Uterus (tissue), 3 donors: ENCODE measurements at regions not wholly inside any gene's neighbourhood (a gene's known extent, or its start where the extent isn't known, plus 50 kb on each side); places are given as distances from the start of the nearest gene placed in this dataset.

ENCODE experiments used
- DNase-seq, 2 donors: peaks; one replicate each; pipeline ENCODE4 v3.0.0-alpha.2; 2019 to 2020
- H3K27ac ChIP-seq, 2 donors: fragments of 200-600 bp; sonication (generic); 1 replicate in 1 of 2; 2 replicates in 1 of 2; pipeline ENCODE4 v1.5.1; 2016 to 2018
- H3K27me3 ChIP-seq, 2 donors: fragments of 200-600 bp; sonication (generic); one replicate each; pipeline ENCODE4 v1.5.1; 2018 to 2019; ENCODE audit warnings: control low read depth in 1 of 2
- H3K36me3 ChIP-seq, 2 donors: fragments of 200-600 bp; sonication (generic); one replicate each; pipeline ENCODE4 v1.5.1; 2019; ENCODE audit warnings: control low read depth in 1 of 2
- H3K4me1 ChIP-seq, 2 donors: fragments of 200-600 bp; sonication (generic); one replicate each; pipeline ENCODE4 v1.5.1; 2018 to 2019; ENCODE audit warnings: control low read depth in 1 of 2
- H3K4me3 ChIP-seq, 2 donors: fragments of 200-600 bp; sonication (generic); 1 replicate in 1 of 2; 2 replicates in 1 of 2; pipeline ENCODE4 v1.5.1; 2018 to 2019; ENCODE audit warnings: mild to moderate bottlenecking in 1 of 2
- H3K9me3 ChIP-seq, 2 donors: fragments of 200-600 bp; sonication (generic); one replicate each; pipeline ENCODE4 v1.5.1; 2019; ENCODE audit warnings: control low read depth in 1 of 2
- POLR2A ChIP-seq, 2 donors: fragments of 450-650 bp; IDR thresholded peaks; one replicate each; pipeline ENCODE4 v1.6.1; 2016; ENCODE audit warnings: antibody characterized with exemption in 2 of 2, mild to moderate bottlenecking in 1 of 2, moderate library complexity in 1 of 2
- intact Hi-C: fragments of 100-400 bp; cut with DNase I; formaldehyde crosslinking; loops from one replicate; pipeline ENCODE4 v1.15.1; 2023; ENCODE audit warnings: low total_unique reads
- TF ChIP-seq, protein P1 (sequence below), 4 experiments: fragments of 200-600 bp in 2 of 4; fragments of 450-650 bp in 2 of 4; sonication (generic) in 2 of 4; IDR thresholded peaks; one replicate each; pipeline ENCODE4 v1.5.1; 2016 to 2019; ENCODE audit warnings: antibody characterized with exemption in 4 of 4, mild to moderate bottlenecking in 2 of 4, moderate library complexity in 1 of 4
- donor health status: DM: yes; HTN: yes; CAD: no.

DNA sequence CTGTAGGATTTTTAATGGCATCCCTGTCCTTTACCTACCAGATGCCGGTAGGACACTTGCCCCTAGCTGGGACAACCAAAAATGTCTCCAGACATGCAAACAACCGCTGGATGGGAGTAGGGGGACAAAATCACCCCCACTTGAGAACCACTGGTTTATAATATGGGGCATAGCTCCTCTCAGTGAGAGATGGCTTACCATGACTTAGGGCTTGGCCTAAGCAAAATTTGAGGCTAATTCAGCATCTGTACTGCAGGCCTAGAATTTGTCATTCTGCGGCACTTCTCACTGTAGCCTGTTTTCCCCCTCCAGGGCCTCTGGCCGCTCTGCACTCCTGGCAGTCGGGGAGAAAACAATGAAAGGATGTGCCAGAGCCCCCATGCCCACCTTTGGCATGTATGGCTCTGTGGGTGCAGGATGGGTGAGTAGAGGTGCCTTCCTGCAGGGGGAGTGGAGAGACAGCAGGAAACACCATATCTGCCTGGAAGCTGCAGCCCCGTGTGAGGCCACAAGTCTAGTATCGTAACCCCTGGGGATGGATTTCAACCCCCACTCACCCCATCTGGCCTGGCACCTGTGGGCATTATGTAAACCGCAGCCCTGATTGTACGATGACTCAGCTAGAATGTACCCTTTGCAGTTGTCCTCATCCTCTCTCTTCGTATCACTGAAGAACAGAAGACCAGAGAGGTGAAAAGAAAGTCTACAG, 268.1 kb downstream of the SOX9 start:
- TF ChIP-seq POLR2A (IDR thresholded peaks at IDR 0.05) = no peak
- TF ChIP-seq, protein P1, sequence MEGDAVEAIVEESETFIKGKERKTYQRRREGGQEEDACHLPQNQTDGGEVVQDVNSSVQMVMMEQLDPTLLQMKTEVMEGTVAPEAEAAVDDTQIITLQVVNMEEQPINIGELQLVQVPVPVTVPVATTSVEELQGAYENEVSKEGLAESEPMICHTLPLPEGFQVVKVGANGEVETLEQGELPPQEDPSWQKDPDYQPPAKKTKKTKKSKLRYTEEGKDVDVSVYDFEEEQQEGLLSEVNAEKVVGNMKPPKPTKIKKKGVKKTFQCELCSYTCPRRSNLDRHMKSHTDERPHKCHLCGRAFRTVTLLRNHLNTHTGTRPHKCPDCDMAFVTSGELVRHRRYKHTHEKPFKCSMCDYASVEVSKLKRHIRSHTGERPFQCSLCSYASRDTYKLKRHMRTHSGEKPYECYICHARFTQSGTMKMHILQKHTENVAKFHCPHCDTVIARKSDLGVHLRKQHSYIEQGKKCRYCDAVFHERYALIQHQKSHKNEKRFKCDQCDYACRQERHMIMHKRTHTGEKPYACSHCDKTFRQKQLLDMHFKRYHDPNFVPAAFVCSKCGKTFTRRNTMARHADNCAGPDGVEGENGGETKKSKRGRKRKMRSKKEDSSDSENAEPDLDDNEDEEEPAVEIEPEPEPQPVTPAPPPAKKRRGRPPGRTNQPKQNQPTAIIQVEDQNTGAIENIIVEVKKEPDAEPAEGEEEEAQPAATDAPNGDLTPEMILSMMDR (IDR thresholded peaks at IDR 0.05) = no peak
- intact Hi-C loops = no loop called here
- H3K27me3 ChIP-seq = peaks cover 0 to 3% of the 10 kb centered on the region in 2 donors

DNA sequence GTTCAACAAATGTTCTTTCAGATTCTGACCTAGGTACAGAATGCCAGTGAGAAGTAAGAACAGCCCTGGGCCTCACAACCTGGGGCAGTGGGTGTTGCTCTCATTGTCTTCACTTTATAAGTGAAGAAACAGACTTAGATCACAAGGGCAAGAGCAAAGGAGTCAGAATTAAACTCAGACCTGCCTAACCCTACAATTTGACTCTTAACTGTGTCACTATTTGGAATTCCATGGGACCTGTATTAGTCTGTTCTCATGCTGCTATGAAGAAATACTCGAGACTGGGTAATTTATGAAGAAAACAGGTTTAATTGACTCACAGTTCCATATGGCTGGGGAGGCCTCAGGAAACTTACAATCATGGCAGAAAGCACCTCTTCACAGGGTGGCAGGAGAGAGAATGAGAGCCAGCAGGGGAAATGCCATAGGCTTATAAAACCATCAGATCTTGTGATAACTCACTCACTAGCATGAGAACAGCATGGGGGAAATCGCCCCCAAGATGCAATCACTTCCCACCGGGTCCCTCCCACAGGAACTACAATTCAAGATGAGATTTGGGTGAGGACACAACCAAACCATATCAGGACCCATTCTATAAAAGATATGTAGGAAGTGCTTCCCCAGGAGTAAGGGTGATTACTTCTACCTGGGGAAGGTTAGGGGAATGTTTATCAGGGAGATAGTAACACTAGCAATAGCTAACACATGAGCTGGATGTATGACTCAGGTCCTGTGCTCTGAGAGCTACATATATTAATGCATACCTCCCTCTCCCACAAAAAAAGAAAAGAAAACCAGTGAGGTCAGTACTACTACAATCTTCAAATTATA, 270.1 kb downstream of the SOX9 start:
- Histone ChIP-seq H3K4me3 (no peak overlapping the region), H3K4me1 (no peaks in the 10 kb centered on the region), H3K27me3 (no peaks in the 10 kb centered on the region), H3K27ac (no peak overlapping the region), H3K9me3 (no peaks in the 10 kb centered on the region), H3K36me3 (no peaks in the 10 kb centered on the region)
- DNase-seq = no peak
- intact Hi-C loops = no loop called here
- TF ChIP-seq POLR2A (IDR thresholded peaks at IDR 0.05) = no peak
- TF ChIP-seq, protein P1 (IDR thresholded peaks at IDR 0.05) = no peak

More for the DNA sequence above, 268.1 kb downstream of the SOX9 start:
- H3K4me1 ChIP-seq = no peaks in the 10 kb centered on the region
- no peaks in the 10 kb centered on the region for H3K9me3 ChIP-seq
- no peaks in the 10 kb centered on the region for H3K36me3 ChIP-seq
- H3K4me3 ChIP-seq = no peak overlapping the region
- no peak overlapping the region for H3K27ac ChIP-seq
- DNase-seq = no peak

DNA sequence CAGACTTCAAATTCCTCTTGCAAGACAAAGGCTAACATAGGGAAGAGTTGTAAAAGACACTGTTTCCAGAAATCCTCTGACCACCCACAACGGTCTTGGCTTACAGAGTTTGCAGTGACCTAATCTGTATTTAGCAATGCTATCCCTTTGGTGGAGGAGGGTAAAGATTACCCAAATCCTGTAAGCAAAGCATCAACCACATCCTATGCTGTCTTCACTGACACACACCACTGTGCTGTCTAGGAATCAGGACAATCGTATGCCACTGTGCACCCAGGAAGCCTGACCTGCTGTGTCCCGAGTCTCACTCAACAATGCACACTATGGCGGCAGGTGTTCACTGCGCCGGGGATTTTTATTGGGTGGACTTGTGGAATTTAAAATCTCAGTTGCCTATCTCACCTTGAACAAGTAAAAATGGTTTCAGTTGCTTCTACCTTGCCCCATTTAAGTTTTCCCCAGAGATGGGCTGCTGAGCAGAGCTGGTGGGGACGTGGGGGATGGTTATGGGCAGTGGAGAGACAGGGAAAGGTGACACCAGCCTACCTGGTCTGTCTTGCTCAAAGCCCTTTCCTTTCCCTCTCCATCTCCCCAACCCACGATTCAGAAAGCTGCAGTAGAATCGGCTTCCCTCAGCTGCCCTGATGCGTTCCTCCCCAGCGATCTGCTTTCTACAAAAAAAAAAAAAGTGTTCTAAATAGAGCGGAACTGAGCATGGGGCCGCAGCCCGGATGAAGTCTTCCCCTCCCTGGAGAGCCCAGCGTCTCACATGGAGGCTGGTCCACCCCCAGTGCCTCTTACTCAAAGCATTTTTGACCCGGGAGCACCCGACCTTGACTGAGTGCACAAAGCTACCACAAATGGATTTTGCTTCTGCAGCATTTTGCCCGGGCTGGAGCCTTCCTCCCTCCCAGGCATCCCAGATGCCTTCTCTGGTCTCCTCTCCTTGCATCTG, 271.5 kb downstream of the SOX9 start:
- H3K27ac ChIP-seq = no peak overlapping the region
- no peaks in the 10 kb centered on the region for H3K36me3 ChIP-seq
- H3K27me3 ChIP-seq = no peaks in the 10 kb centered on the region
- H3K4me3 ChIP-seq = no peak overlapping the region
- no peak for DNase-seq
- intact Hi-C loops = no loop called here
- no peaks in the 10 kb centered on the region for H3K9me3 ChIP-seq
- no peaks in the 10 kb centered on the region for H3K4me1 ChIP-seq
- no peak for TF ChIP-seq POLR2A (IDR thresholded peaks at IDR 0.05)
- TF ChIP-seq, protein P1 (IDR thresholded peaks at IDR 0.05) = no peak

DNA sequence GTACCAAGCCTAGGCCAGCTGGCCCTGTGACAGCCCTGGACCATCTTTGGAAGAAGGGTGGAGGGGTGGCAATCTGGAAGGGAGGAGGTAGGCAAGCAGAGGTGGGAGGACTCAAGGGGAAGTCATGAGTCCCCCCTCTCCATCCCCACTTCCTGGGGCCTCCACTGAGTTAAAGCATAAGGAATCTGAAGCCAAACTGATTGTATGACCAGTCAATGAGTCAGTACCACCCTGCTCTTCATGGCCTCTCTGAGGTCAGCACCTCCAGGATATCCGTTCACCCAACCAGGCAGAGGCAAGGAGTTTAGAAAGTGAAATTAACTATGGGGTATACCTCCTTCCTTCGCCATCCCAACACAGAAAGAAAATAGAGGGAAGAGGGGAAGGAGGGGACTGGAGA, 272.7 kb downstream of the SOX9 start:
- Histone ChIP-seq H3K9me3 (no peaks in the 10 kb centered on the region), H3K27ac (no peak overlapping the region), H3K4me1 (no peaks in the 10 kb centered on the region), H3K36me3 (no peaks in the 10 kb centered on the region), H3K27me3 (no peaks in the 10 kb centered on the region), H3K4me3 (no peak overlapping the region)
- intact Hi-C loops = no loop called here
- no peak for DNase-seq
- TF ChIP-seq, protein P1 (IDR thresholded peaks at IDR 0.05) = no peak
- no peak for TF ChIP-seq POLR2A (IDR thresholded peaks at IDR 0.05)
